ENCODE measurements at regions not wholly inside any gene's neighbourhood (a gene's known extent, or its start where the extent isn't known, plus 50 kb on each side); places are given as distances from the start of the nearest gene placed in this dataset.

- TF ChIP-seq CTCF (conservative IDR thresholded peaks at IDR 0.05; ENCODE audit: control insufficient read depth, insufficient read depth, low read depth, low read length), result no peak
- no peak overlapping the region for H3K4me3 ChIP-seq (ENCODE audit: control insufficient read depth, low read depth, low read length)
- DNase-seq (ENCODE audit: low read depth), result no peak
Observed at GRCh38 chr17:13131225-13131624, 113.4 kb upstream of the ELAC2 start.

GRCh38 chr17:13129356-13129755 lies 111.5 kb upstream of the ELAC2 start:
- no peak for TF ChIP-seq CTCF (conservative IDR thresholded peaks at IDR 0.05; ENCODE audit: control insufficient read depth, insufficient read depth, low read depth, low read length)
- DNase-seq (ENCODE audit: low read depth), result no peak
- H3K4me3 ChIP-seq (ENCODE audit: control insufficient read depth, low read depth, low read length), result no peak overlapping the region

- no peak for DNase-seq (ENCODE audit: low read depth)
- TF ChIP-seq CTCF (conservative IDR thresholded peaks at IDR 0.05; ENCODE audit: control insufficient read depth, insufficient read depth, low read depth, low read length), result no peak
- no peak overlapping the region for H3K4me3 ChIP-seq (ENCODE audit: control insufficient read depth, low read depth, low read length)
Observed at GRCh38 chr17:13128676-13129075, 110.8 kb upstream of the ELAC2 start.

- no peak overlapping the region for H3K4me3 ChIP-seq (ENCODE audit: control insufficient read depth, low read depth, low read length)
- no peak for TF ChIP-seq CTCF (conservative IDR thresholded peaks at IDR 0.05; ENCODE audit: control insufficient read depth, insufficient read depth, low read depth, low read length)
- no peak for DNase-seq (ENCODE audit: low read depth)
Observed at GRCh38 chr17:13127921-13128602, 110.2 kb upstream of the ELAC2 start.

- no peak for TF ChIP-seq CTCF (conservative IDR thresholded peaks at IDR 0.05; ENCODE audit: control insufficient read depth, insufficient read depth, low read depth, low read length)
- H3K4me3 ChIP-seq (ENCODE audit: control insufficient read depth, low read depth, low read length), result no peak overlapping the region
Observed at GRCh38 chr17:13120864-13121263, 103.0 kb upstream of the ELAC2 start.

GRCh38 chr17:13118311-13118710 lies 100.5 kb upstream of the ELAC2 start:
- H3K4me3 ChIP-seq (ENCODE audit: control insufficient read depth, low read depth, low read length), result no peak overlapping the region
- no peak for DNase-seq (ENCODE audit: low read depth)
- no peak for TF ChIP-seq CTCF (conservative IDR thresholded peaks at IDR 0.05; ENCODE audit: control insufficient read depth, insufficient read depth, low read depth, low read length)

More at GRCh38 chr17:13120864-13121263, 103.0 kb upstream of the ELAC2 start:
- no peak for DNase-seq (ENCODE audit: low read depth)

GRCh38 chr17:13117616-13118015 lies 99.8 kb upstream of the ELAC2 start:
- H3K4me3 ChIP-seq (ENCODE audit: control insufficient read depth, low read depth, low read length), result no peak overlapping the region
- no peak for TF ChIP-seq CTCF (conservative IDR thresholded peaks at IDR 0.05; ENCODE audit: control insufficient read depth, insufficient read depth, low read depth, low read length)
- DNase-seq (ENCODE audit: low read depth), result no peak

Data from fibroblast of mammary gland (primary cell).